ENCODE measurements at regions not wholly inside any gene's neighbourhood (a gene's known extent, or its start where the extent isn't known, plus 50 kb on each side); places are given as distances from the start of the nearest gene placed in this dataset.
"Not testable (repeated sequence)": the region's sequence is repeated elsewhere in the genome, so short reads cannot be mapped to it uniquely, and the experiment has no call there.

GRCh38 chr2:67565761-67566160, 168.6 kb downstream of the ETAA1 start:
- intact Hi-C loops (cut with DNase I) = no loop called here
- no peak for DNase-seq (ENCODE audit: low spot score)

GRCh38 chr2:67566285-67566684, 169.2 kb downstream of the ETAA1 start:
- DNase-seq (ENCODE audit: low spot score) = no peak
- intact Hi-C loops (cut with DNase I) = no loop called here

GRCh38 chr2:67566958-67567635, 170.0 kb downstream of the ETAA1 start:
- intact Hi-C loops (cut with DNase I) = no loop called here
- DNase-seq (ENCODE audit: low spot score) = no peak

- no peak for DNase-seq (ENCODE audit: low spot score)
- intact Hi-C loops (cut with DNase I) = no loop called here
Observed at GRCh38 chr2:67567886-67568285, 170.8 kb downstream of the ETAA1 start.

- intact Hi-C loops (cut with DNase I) = no loop called here
- no peak for DNase-seq (ENCODE audit: low spot score)
Observed at GRCh38 chr2:67570611-67571010, 173.5 kb downstream of the ETAA1 start.

GRCh38 chr2:67571785-67572718, 174.9 kb downstream of the ETAA1 start:
- intact Hi-C loops (cut with DNase I) = no loop called here
- DNase-seq (ENCODE audit: low spot score) = no peak

- no peak for DNase-seq (ENCODE audit: low spot score)
- intact Hi-C loops (cut with DNase I) = no loop called here
Observed at GRCh38 chr2:67572721-67573435, 175.7 kb downstream of the ETAA1 start.

- DNase-seq (ENCODE audit: low spot score) = no peak
- intact Hi-C loops (cut with DNase I) = no loop called here
Observed at GRCh38 chr2:67574230-67574629, 177.1 kb downstream of the ETAA1 start.

- intact Hi-C loops (cut with DNase I) = no loop called here
- no peak for DNase-seq (ENCODE audit: low spot score)
Observed at GRCh38 chr2:67576226-67576625, 179.1 kb downstream of the ETAA1 start.

- no peak for DNase-seq (ENCODE audit: low spot score)
- intact Hi-C loops (cut with DNase I) = no loop called here
Observed at GRCh38 chr2:67576991-67577390, 179.9 kb downstream of the ETAA1 start.

- no peak for DNase-seq (ENCODE audit: low spot score)
- intact Hi-C loops (cut with DNase I) = no loop called here
Observed at GRCh38 chr2:67579216-67579615, 182.1 kb downstream of the ETAA1 start.

GRCh38 chr2:67579806-67580205, 182.7 kb downstream of the ETAA1 start:
- DNase-seq (ENCODE audit: low spot score) = no peak
- intact Hi-C loops (cut with DNase I) = no loop called here

GRCh38 chr2:67581751-67582150, 184.6 kb downstream of the ETAA1 start:
- no peak for DNase-seq (ENCODE audit: low spot score)
- intact Hi-C loops (cut with DNase I) = no loop called here

- intact Hi-C loops (cut with DNase I) = no loop called here
- no peak for DNase-seq (ENCODE audit: low spot score)
Observed at GRCh38 chr2:67583185-67583584, 186.1 kb downstream of the ETAA1 start.

- DNase-seq (ENCODE audit: low spot score) = no peak
- intact Hi-C loops (cut with DNase I) = no loop called here
Observed at GRCh38 chr2:67585400-67585799, 188.3 kb downstream of the ETAA1 start.

- intact Hi-C loops (cut with DNase I); DNase-seq (ENCODE audit: low spot score): not testable (repeated sequence)
Observed at GRCh38 chr2:67589121-67589520, 192.0 kb downstream of the ETAA1 start.

- intact Hi-C loops (cut with DNase I); DNase-seq (ENCODE audit: low spot score): not testable (repeated sequence)
Observed at GRCh38 chr2:67594522-67594921, 197.4 kb downstream of the ETAA1 start.

- no peak for DNase-seq (ENCODE audit: low spot score)
- intact Hi-C loops (cut with DNase I) = no loop called here
Observed at GRCh38 chr2:67596871-67597270, 199.7 kb downstream of the ETAA1 start.

- DNase-seq (ENCODE audit: low spot score) = no peak
- intact Hi-C loops (cut with DNase I) = no loop called here
Observed at GRCh38 chr2:67599561-67599960, 202.4 kb downstream of the ETAA1 start.

- no peak for DNase-seq (ENCODE audit: low spot score)
- intact Hi-C loops (cut with DNase I) = no loop called here
Observed at GRCh38 chr2:67600222-67600871, 203.2 kb downstream of the ETAA1 start.

Data from posterior vena cava (tissue), 2 donors.